Astrocyte (in vitro differentiated cells and primary cell): ENCODE measurements at regions not wholly inside any gene's neighbourhood (a gene's known extent, or its start where the extent isn't known, plus 50 kb on each side); places are given as distances from the start of the nearest gene placed in this dataset.

ENCODE experiments used
- EZH2 ChIP-seq: IDR thresholded peaks from 2 replicates; pipeline ENCODE4 v1.6.1; 2012; ENCODE audit warnings: mild to moderate bottlenecking, low read length, inconsistent platforms; ENCODE audit not compliant: insufficient read depth
- TF ChIP-seq, protein P1 (sequence below): IDR thresholded peaks from 2 replicates; pipeline ENCODE4 v1.5.1; 2011; ENCODE audit warnings: low read depth, mild to moderate bottlenecking, inconsistent platforms, low read length, moderate library complexity; ENCODE audit not compliant: insufficient read depth

GRCh38 chr13:79799059-79799867, 318.3 kb downstream of the NDFIP2 start:
- TF ChIP-seq, protein P1, sequence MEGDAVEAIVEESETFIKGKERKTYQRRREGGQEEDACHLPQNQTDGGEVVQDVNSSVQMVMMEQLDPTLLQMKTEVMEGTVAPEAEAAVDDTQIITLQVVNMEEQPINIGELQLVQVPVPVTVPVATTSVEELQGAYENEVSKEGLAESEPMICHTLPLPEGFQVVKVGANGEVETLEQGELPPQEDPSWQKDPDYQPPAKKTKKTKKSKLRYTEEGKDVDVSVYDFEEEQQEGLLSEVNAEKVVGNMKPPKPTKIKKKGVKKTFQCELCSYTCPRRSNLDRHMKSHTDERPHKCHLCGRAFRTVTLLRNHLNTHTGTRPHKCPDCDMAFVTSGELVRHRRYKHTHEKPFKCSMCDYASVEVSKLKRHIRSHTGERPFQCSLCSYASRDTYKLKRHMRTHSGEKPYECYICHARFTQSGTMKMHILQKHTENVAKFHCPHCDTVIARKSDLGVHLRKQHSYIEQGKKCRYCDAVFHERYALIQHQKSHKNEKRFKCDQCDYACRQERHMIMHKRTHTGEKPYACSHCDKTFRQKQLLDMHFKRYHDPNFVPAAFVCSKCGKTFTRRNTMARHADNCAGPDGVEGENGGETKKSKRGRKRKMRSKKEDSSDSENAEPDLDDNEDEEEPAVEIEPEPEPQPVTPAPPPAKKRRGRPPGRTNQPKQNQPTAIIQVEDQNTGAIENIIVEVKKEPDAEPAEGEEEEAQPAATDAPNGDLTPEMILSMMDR, result no peak
- TF ChIP-seq EZH2, result no peak
